ENCODE measurements at regions not wholly inside any gene's neighbourhood (a gene's known extent, or its start where the extent isn't known, plus 50 kb on each side); places are given as distances from the start of the nearest gene placed in this dataset.

GRCh38 chr22:22032099-22032905 lies 49.7 kb upstream of the TOP3B start:
- whole genome bisulfite sequencing, 2 donors: 76 to 80% methylated on average over 1 to 2 of the region's 4 CpGs
- H3K27ac ChIP-seq: peak overlapping the region in 1 of 4 donors; percentile 44

More at GRCh38 chr22:22032099-22032905, 49.7 kb upstream of the TOP3B start:
- H3K36me3 ChIP-seq: no peaks in the 10 kb centered on the region
- H3K4me3 ChIP-seq: no peak overlapping the region
- H3K27me3 ChIP-seq: peaks cover 0 to 12% (median 0%) of the 10 kb centered on the region in 4 donors
- intact Hi-C loops (cut with DNase I): no loop called here
- no peaks in the 10 kb centered on the region for H3K9me3 ChIP-seq
- no peak for DNase-seq
- H3K4me1 ChIP-seq: peaks cover 0 to 4% (median 0%) of the 10 kb centered on the region in 3 donors
- TF ChIP-seq CTCF (IDR thresholded peaks at IDR 0.05) (no peak), POLR2A (IDR thresholded peaks at IDR 0.05) (no peak)

Small RNAs in the stretch of these regions (small RNA-seq; reads per million reads assigned to genes)
- gene AC245452.3 (0 reads per million in 4 donors), gene AC245517.3 (0 reads per million in 4 donors), gene AC245517.5 (0 reads per million in 4 donors), gene IGLVIV-59 (0 reads per million in 4 donors)
